H1 (cell line): ENCODE measurements at regions not wholly inside any gene's neighbourhood (a gene's known extent, or its start where the extent isn't known, plus 50 kb on each side); places are given as distances from the start of the nearest gene placed in this dataset.

ENCODE experiments used
- CTCF ChIA-PET: fragments of 300-600 bp; sonication (Branson Sonifier 250); formaldehyde crosslinking; loops from one replicate; lab custom pipeline; 2021; ENCODE audit not compliant: partially characterized antibody; lab: Charles Lee
- POLR2A ChIA-PET: fragments of 300-600 bp; sonication (Branson Sonifier 250); formaldehyde crosslinking; loops from one replicate; lab custom pipeline; 2021; ENCODE audit warnings: inconsistent platforms; ENCODE audit not compliant: partially characterized antibody; lab: Charles Lee
- DNase-seq, 2 experiments: peaks; one replicate each; pipeline versions ENCODE4 v3.0.0 to v3.0.0-alpha.2; 2010 to 2022; ENCODE audit warnings: low spot score in 2 of 2, low read depth in 1 of 2, mixed read lengths in 1 of 2
- FAIRE-seq: peaks from 2 replicates; lab custom pipeline; 2011; peaks lifted over from hg19 to GRCh38; lab: Jason Lieb, UNC
- H2AFZ ChIP-seq: 2 replicates; pipeline ENCODE4 v1.8.1; 2012; ENCODE audit warnings: low read length, inconsistent platforms
- H2AK5ac ChIP-seq: 2 replicates; pipeline ENCODE4 v1.6.1; 2013; ENCODE audit warnings: low read depth, low read length
- H2BK120ac ChIP-seq: replicated peaks from 2 replicates; pipeline ENCODE3; 2013; ENCODE audit warnings: low read depth, low read length, inconsistent platforms
- H2BK12ac ChIP-seq: 2 replicates; pipeline ENCODE4 v1.6.1; 2013; ENCODE audit warnings: low read depth, low read length
- H2BK15ac ChIP-seq: 2 replicates; pipeline ENCODE4 v1.6.1; 2013; ENCODE audit warnings: low read length
- H2BK20ac ChIP-seq: 2 replicates; pipeline ENCODE4 v1.6.1; 2013; ENCODE audit warnings: low read length
- H2BK5ac ChIP-seq: 2 replicates; pipeline ENCODE4 v1.6.1; 2013; ENCODE audit warnings: low read depth, low read length
- H3K14ac ChIP-seq: 2 replicates; pipeline ENCODE4 v1.6.1; 2013; ENCODE audit warnings: inconsistent platforms; ENCODE audit not compliant: insufficient read length
- H3K18ac ChIP-seq: 2 replicates; pipeline ENCODE4 v1.6.1; 2013; ENCODE audit warnings: low read length; ENCODE audit errors: extremely low read depth
- H3K23ac ChIP-seq: 2 replicates; pipeline ENCODE4 v1.6.1; 2013; ENCODE audit warnings: inconsistent platforms; ENCODE audit not compliant: insufficient read length
- H3K23me2 ChIP-seq: 2 replicates; pipeline ENCODE4 v1.6.1; 2013; ENCODE audit warnings: low read depth, low read length
- H3K27ac ChIP-seq: 2 replicates; pipeline ENCODE4 v1.6.1; 2011; ENCODE audit warnings: low read depth, low read length, inconsistent platforms
- H3K27me3 ChIP-seq, 4 experiments: replicated peaks in 1 of 4; 1 replicate in 1 of 4; 2 replicates in 3 of 4; pipeline versions ENCODE4 v1.6.1 to v1.8.1; 2011 to 2013; ENCODE audit warnings: low read length in 3 of 4, mild to moderate bottlenecking in 3 of 4, inconsistent platforms in 2 of 4, mixed read lengths in 2 of 4, moderate library complexity in 1 of 4; ENCODE audit not compliant: control insufficient read depth in 3 of 4, insufficient read depth in 3 of 4; ENCODE audit errors: extremely low read depth in 1 of 4
- H3K36me3 ChIP-seq, 4 experiments: 2 replicates each; pipeline versions ENCODE4 v1.6.1 to v1.8.1; 2011 to 2013; ENCODE audit warnings: mild to moderate bottlenecking in 4 of 4, low read length in 3 of 4, moderate library complexity in 2 of 4, control low read depth in 1 of 4, inconsistent platforms in 1 of 4; ENCODE audit not compliant: insufficient read depth in 4 of 4, control insufficient read depth in 2 of 4
- H3K4ac ChIP-seq: replicated peaks from 2 replicates; pipeline ENCODE3; 2013; ENCODE audit warnings: low read length, low read depth, mixed read lengths, inconsistent platforms; ENCODE audit not compliant: insufficient read length
- H3K4me1 ChIP-seq, 4 experiments: replicated peaks in 1 of 4; 1 replicate in 1 of 4; 2 replicates in 3 of 4; pipeline versions ENCODE4 v1.6.1 to v1.8.1; 2011 to 2013; ENCODE audit warnings: low read length in 3 of 4, inconsistent platforms in 2 of 4, mixed read lengths in 1 of 4; ENCODE audit not compliant: insufficient read depth in 4 of 4, control insufficient read depth in 3 of 4
- H3K4me2 ChIP-seq, 2 experiments: 2 replicates each; pipeline versions ENCODE4 v1.6.1 to v1.8.1; 2011 to 2013; ENCODE audit warnings: low read depth in 2 of 2, low read length in 2 of 2, control low read depth in 1 of 2, inconsistent platforms in 1 of 2, mild to moderate bottlenecking in 1 of 2; ENCODE audit not compliant: insufficient read depth in 1 of 2
- H3K4me3 ChIP-seq, 4 experiments: fragments of 200-600, 300-600 bp in 1 of 4; sonication (generic), shearing (Covaris generic), sonication (Bioruptor Twin) in 1 of 4; 2 replicates each; pipeline versions ENCODE4 v1.5.1 to v1.8.1; 2011 to 2016; ENCODE audit warnings: low read length in 4 of 4, low read depth in 3 of 4, control low read depth in 2 of 4, inconsistent platforms in 2 of 4, mild to moderate bottlenecking in 2 of 4, mixed read lengths in 1 of 4, moderate library complexity in 1 of 4; ENCODE audit not compliant: insufficient read depth in 2 of 4; ENCODE audit errors: extremely low read depth in 1 of 4
- H3K56ac ChIP-seq: replicated peaks from 2 replicates; pipeline ENCODE3; 2013; ENCODE audit warnings: low read depth, mild to moderate bottlenecking, mixed read lengths, low read length, inconsistent platforms; ENCODE audit not compliant: insufficient read length
- H3K79me1 ChIP-seq: 2 replicates; pipeline ENCODE4 v1.6.1; 2013; ENCODE audit warnings: low read depth, low read length, control low read depth
- H3K79me2 ChIP-seq, 2 experiments: 2 replicates each; pipeline versions ENCODE4 v1.6.1 to v1.8.1; 2012 to 2013; ENCODE audit warnings: low read length in 2 of 2, mild to moderate bottlenecking in 2 of 2, inconsistent platforms in 1 of 2; ENCODE audit not compliant: insufficient read depth in 2 of 2, control insufficient read depth in 1 of 2
- H3K9ac ChIP-seq, 4 experiments: replicated peaks in 1 of 4; 1 replicate in 1 of 4; 2 replicates in 3 of 4; pipeline versions ENCODE4 v1.6.1 to v1.8.1; 2011 to 2013; ENCODE audit warnings: low read depth in 3 of 4, low read length in 3 of 4, control low read depth in 2 of 4, mild to moderate bottlenecking in 2 of 4, moderate library complexity in 2 of 4, inconsistent platforms in 1 of 4; ENCODE audit errors: extremely low read depth in 1 of 4
- H3K9me3 ChIP-seq, 2 experiments: 2 replicates each; pipeline versions ENCODE4 v1.6.1 to v1.8.1; 2012 to 2013; ENCODE audit warnings: mild to moderate bottlenecking in 2 of 2, moderate library complexity in 2 of 2, control low read depth in 1 of 2, inconsistent platforms in 1 of 2, low read depth in 1 of 2, low read length in 1 of 2, mixed read lengths in 1 of 2; ENCODE audit not compliant: insufficient read depth in 2 of 2
- H4K20me1 ChIP-seq, 2 experiments: replicated peaks in 1 of 2; 2 replicates each; pipeline versions ENCODE3 to v1.8.1; 2011 to 2013; ENCODE audit warnings: inconsistent platforms in 2 of 2, low read length in 2 of 2, mild to moderate bottlenecking in 1 of 2; ENCODE audit not compliant: insufficient read depth in 2 of 2, control insufficient read depth in 1 of 2
- H4K5ac ChIP-seq: 2 replicates; pipeline ENCODE4 v1.6.1; 2013; ENCODE audit warnings: low read length, low read depth, mixed read lengths, inconsistent platforms; ENCODE audit not compliant: insufficient read length
- H4K8ac ChIP-seq: 2 replicates; pipeline ENCODE4 v1.8.0; 2013; ENCODE audit warnings: mild to moderate bottlenecking, moderate library complexity, low read length, inconsistent platforms; ENCODE audit not compliant: insufficient read depth; ENCODE audit errors: extremely low read depth
- H4K91ac ChIP-seq: replicated peaks from 2 replicates; pipeline ENCODE3; 2013; ENCODE audit warnings: low read length, mixed read lengths, inconsistent platforms; ENCODE audit not compliant: insufficient read length
- ASH2L ChIP-seq: fragments of 200-600, 300-600 bp; sonication (generic); IDR thresholded peaks from one replicate; pipeline ENCODE4 v1.7.1; 2017; ENCODE audit warnings: low read length
- BCL11A ChIP-seq, 2 experiments: IDR thresholded peaks; one replicate each; pipeline ENCODE4 v1.6.1; 2011; ENCODE audit warnings: low read depth in 2 of 2, low read length in 2 of 2, mild to moderate bottlenecking in 2 of 2
- CEBPB ChIP-seq: IDR thresholded peaks from 2 replicates; pipeline ENCODE4 v1.6.1; 2012; ENCODE audit warnings: low read depth, low read length
- EZH2 ChIP-seq: fragments of 200-600 bp; sonication (generic); IDR thresholded peaks from 2 replicates; pipeline ENCODE4 v1.7.1; 2012; ENCODE audit warnings: low read depth, mild to moderate bottlenecking, moderate library complexity, low read length, inconsistent platforms; ENCODE audit not compliant: severe bottlenecking
- HDAC6 ChIP-seq: IDR thresholded peaks from one replicate; pipeline ENCODE4 v1.7.1; 2012; ENCODE audit warnings: low read depth, mild to moderate bottlenecking, inconsistent platforms, low read length, moderate library complexity
- JUN ChIP-seq: IDR thresholded peaks from 2 replicates; pipeline ENCODE4 v1.6.1; 2011; ENCODE audit warnings: low read depth, mild to moderate bottlenecking, improper control_type of control experiment, low read length
- KDM5A ChIP-seq: fragments of 200-600 bp; IDR thresholded peaks from 2 replicates; pipeline ENCODE4 v1.7.1; 2012; ENCODE audit warnings: mild to moderate bottlenecking, low read length, inconsistent platforms, mixed read lengths
- POU5F1 ChIP-seq: IDR thresholded peaks from 2 replicates; pipeline ENCODE4 v1.6.1; 2011; ENCODE audit warnings: low read depth, mild to moderate bottlenecking, low read length, moderate library complexity
- RAD21 ChIP-seq, 2 experiments: IDR thresholded peaks in 1 of 2; conservative IDR thresholded peaks in 1 of 2; 2 replicates each; pipeline ENCODE4 v1.6.1; 2011; ENCODE audit warnings: low read depth in 2 of 2, low read length in 2 of 2, improper control_type of control experiment in 1 of 2, inconsistent platforms in 1 of 2, mild to moderate bottlenecking in 1 of 2, moderate library complexity in 1 of 2
- RNF2 ChIP-seq: fragments of 200-900, 300-1000 bp; sonication (generic); IDR thresholded peaks from 2 replicates; pipeline ENCODE4 v1.7.1; 2016; ENCODE audit warnings: borderline replicate concordance, low read depth, mild to moderate bottlenecking, antibody characterized with exemption, low read length; ENCODE audit not compliant: poor library complexity, severe bottlenecking; ENCODE audit errors: missing control alignments
- SP1 ChIP-seq: IDR thresholded peaks from 2 replicates; pipeline ENCODE4 v1.6.1; 2011; ENCODE audit warnings: low read depth, low read length
- ZNF274 ChIP-seq: IDR thresholded peaks from 2 replicates; pipeline ENCODE4 v1.7.0; 2012; ENCODE audit warnings: low read length, borderline replicate concordance; ENCODE audit errors: extremely low read depth
- WGBS, 2 experiments: shearing (Covaris generic) in 1 of 2; methylation state at CpG; one replicate each; pipeline versions ENCODE4 v1.1.6 to v1.1.7; 2013 to 2015; ENCODE audit warnings: low lambda C conversion rate in 2 of 2, mixed read lengths in 2 of 2, inconsistent platforms in 1 of 2, low coverage in 1 of 2, missing lambda C conversion rate in 1 of 2; ENCODE audit not compliant: insufficient replicate concordance in 2 of 2, insufficient coverage in 1 of 2, insufficient read length in 1 of 2; ENCODE audit errors: extremely low coverage in 1 of 2, missing lambda C conversion rate in 1 of 2; 5-methylcytosine and 5-hydroxymethylcytosine counted together

DNA sequence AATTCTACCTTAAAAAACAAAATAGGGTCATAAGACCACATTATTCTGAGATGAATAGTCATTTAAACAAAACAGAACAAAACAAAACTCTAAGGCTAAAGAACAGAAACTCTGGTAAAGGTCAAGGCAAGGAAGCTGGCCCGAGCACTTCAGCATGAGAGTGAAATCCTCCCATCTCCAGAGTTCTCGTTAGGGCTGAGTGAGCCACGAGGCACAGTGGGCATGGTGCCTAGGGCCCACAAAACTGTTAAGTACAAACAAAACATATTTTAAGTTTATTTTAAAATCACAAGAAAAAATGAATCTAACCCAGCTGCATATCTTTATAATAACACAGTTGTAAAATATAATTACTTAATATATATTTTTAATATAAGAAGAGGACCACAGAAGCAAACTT, 417.8 kb upstream of the GBE1 start:
- no peak overlapping the region for H3K4me3 ChIP-seq
- CTCF ChIA-PET: interaction anchor here (1.6 kb wide), 1 partner anchor 15 kb away, joined by 6 read pairs; no protein-coding TSS in a partner anchor
- no peak overlapping the region for H3K14ac ChIP-seq
- POLR2A ChIA-PET: no interaction called here
- no peak overlapping the region for H2BK12ac ChIP-seq
- no peak overlapping the region for H3K9ac ChIP-seq
- no peak overlapping the region for H3K18ac ChIP-seq
- H4K5ac ChIP-seq: no peak overlapping the region
- H2BK120ac ChIP-seq: no peak overlapping the region
- no peaks in the 10 kb centered on the region for H3K79me1 ChIP-seq
- no peaks in the 10 kb centered on the region for H3K4me1 ChIP-seq
- H2BK5ac ChIP-seq: no peak overlapping the region
- no peaks in the 10 kb centered on the region for H3K79me2 ChIP-seq
- DNase-seq: no peak
- no peak overlapping the region for H3K23ac ChIP-seq
- 100% methylated on average over 3 of the region's 3 CpGs; no CpG with 5 or more reads in 1 of the 2 experiments for WGBS, 2 experiments
- H3K27me3 ChIP-seq: no peaks in the 10 kb centered on the region
- FAIRE-seq: no peak
- no peaks in the 10 kb centered on the region for H4K20me1 ChIP-seq
- no peak overlapping the region for H4K91ac ChIP-seq
- no peak overlapping the region for H3K4ac ChIP-seq
- no peak overlapping the region for H3K56ac ChIP-seq
- H4K8ac ChIP-seq: no peak overlapping the region
- H2BK20ac ChIP-seq: no peak overlapping the region
- no peak overlapping the region for H2AFZ ChIP-seq
- no peak overlapping the region for H3K4me2 ChIP-seq
- no peaks in the 10 kb centered on the region for H3K9me3 ChIP-seq
- no peaks in the 10 kb centered on the region for H3K36me3 ChIP-seq
- H3K23me2 ChIP-seq: no peaks in the 10 kb centered on the region
- H2AK5ac ChIP-seq: no peak overlapping the region
- no peak overlapping the region for H3K27ac ChIP-seq
- H2BK15ac ChIP-seq: no peak overlapping the region
- TF ChIP-seq HDAC6 (no peak), POU5F1 (no peak), KDM5A (no peak), ASH2L (no peak), JUN (no peak), RAD21 (IDR thresholded peaks at IDR 0.05 in 1 of 2, conservative IDR thresholded peaks at IDR 0.05 in 1 of 2; ENCODE audit: low read depth in 2 of 2, low read length in 2 of 2) (no peak), BCL11A (IDR thresholded peaks at IDR 0.05; ENCODE audit: low read depth in 2 of 2, low read length in 2 of 2) (no peak), EZH2 (no peak), ZNF274 (no peak), RNF2 (no peak), SP1 (no peak), CEBPB (no peak)
